Activated CD4-positive, alpha-beta T cell treated with anti-CD3 and anti-CD28 coated beads, Interleukin-2, amount 50 U/mL, for 16 hours (primary cell): ENCODE measurements at regions not wholly inside any gene's neighbourhood (a gene's known extent, or its start where the extent isn't known, plus 50 kb on each side); places are given as distances from the start of the nearest gene placed in this dataset.
A peak's percentile ranks its signal among the peaks of the same experiment; 100 is the strongest.
"Not testable (repeated sequence)": the region's sequence is repeated elsewhere in the genome, so short reads cannot be mapped to it uniquely, and the experiment has no call there.

Experiments
- DNase-seq: peaks from one replicate; pipeline ENCODE4 v3.0.0-alpha.2; 2020

DNA sequence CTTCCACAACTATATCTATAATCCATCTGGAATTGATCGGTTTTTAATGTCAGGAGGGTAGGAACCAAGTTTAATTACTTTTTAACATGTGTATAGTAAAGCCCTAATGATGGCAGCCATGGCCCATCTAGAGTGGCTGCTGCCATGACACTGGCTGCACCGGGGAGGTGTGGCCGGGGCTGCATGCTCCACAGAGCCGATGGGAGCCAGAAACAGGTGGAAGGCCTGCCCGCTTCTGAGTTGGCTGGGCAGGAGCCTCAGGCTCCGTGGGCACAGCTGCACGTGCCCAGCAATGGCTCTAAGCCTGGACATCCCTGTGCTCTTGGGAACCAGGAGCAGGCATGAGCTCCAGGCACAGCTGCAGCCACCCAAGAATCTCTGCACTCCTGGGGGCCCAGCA, 73.0 kb downstream of the GBP6 start:
- no peak for DNase-seq

GRCh38 chr1:89438301-89438700, 74.4 kb downstream of the GBP6 start:
- DNase-seq = not testable (repeated sequence)

- DNase-seq = no peak
Observed at GRCh38 chr1:89440911-89441310, 77.1 kb downstream of the GBP6 start.

- DNase-seq = no peak
Observed at GRCh38 chr1:89444791-89445190, 79.8 kb upstream of the LRRC8B start.

GRCh38 chr1:89451011-89451410, 73.6 kb upstream of the LRRC8B start:
- peak; percentile 85 for DNase-seq

- no peak for DNase-seq
Observed at GRCh38 chr1:89453123-89453972, 71.3 kb upstream of the LRRC8B start.

DNA sequence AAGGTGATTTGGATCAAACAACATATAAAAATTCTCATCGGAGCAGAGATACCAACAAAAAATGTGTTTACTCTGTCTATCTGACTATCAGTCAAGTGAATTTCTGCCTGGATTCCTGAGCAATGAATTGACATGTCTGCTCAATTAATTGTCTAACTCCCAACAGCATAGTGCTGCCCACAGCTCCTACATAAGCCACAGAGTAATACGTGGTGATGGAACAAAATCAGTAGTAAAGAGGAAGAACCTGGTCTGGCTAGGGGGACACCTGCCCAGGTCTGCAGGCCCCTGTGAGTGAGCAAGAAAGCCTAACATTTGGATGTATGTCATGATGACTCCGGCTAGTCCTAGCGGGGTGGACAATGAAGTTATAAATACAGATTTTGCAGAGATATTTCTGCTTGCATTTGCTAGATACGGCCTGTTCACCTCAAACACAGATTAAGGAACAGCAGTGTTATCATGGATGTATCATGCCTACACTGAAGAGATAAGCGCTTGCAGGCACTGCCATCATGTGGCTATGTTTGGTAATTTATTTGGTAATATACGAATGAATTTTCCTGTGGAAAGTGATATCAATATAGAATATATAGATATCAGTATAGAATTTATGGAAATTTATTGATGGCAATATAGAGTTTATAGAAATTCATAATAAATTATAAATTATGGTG, 69.6 kb upstream of the LRRC8B start:
- peak; percentile 72 for DNase-seq

GRCh38 chr1:89457046-89457445, 67.6 kb upstream of the LRRC8B start:
- no peak for DNase-seq

GRCh38 chr1:89459081-89459480, 65.5 kb upstream of the LRRC8B start:
- DNase-seq = no peak

- DNase-seq = no peak
Observed at GRCh38 chr1:89460325-89460724, 64.3 kb upstream of the LRRC8B start.

- DNase-seq = no peak
Observed at GRCh38 chr1:89462250-89462649, 62.4 kb upstream of the LRRC8B start.

DNA sequence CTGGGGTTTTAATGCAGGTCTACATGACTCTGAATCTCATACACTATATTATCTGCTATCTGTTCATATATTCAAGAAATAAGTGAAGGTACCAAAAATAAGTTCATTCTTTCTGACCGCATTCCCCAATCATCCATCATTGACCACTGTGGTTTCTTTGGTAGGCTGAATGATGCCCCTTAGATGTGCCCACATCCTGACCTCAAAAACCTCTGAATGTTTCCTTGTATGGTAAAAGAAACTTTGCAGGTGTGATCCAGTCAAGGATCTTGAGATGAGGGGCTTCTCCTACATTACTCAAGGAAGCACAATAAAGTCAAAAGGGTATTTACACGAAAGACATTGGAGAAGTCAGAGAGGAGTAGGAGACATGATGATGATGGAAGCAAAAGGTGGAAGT, 60.6 kb upstream of the LRRC8B start:
- peak; percentile 67 for DNase-seq

DNA sequence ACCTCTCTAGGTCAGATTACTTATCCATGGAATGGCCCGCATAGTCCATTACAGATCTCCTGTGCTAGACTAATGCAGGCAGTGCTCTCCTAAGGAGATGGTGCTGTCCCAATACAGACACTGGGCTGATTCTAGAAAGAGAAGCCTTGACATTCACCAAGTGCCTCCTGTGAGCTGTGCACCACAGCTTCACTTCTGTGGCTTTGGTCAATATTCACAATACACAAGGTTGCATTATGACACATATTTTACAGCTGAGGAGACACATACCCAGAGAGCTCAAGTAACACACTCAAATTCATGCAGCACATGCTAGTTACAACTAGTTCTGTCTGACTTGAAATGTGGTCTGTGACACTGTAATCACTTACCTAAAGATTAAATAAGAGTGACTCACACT, 59.4 kb upstream of the LRRC8B start:
- DNase-seq = peak; percentile 80

DNA sequence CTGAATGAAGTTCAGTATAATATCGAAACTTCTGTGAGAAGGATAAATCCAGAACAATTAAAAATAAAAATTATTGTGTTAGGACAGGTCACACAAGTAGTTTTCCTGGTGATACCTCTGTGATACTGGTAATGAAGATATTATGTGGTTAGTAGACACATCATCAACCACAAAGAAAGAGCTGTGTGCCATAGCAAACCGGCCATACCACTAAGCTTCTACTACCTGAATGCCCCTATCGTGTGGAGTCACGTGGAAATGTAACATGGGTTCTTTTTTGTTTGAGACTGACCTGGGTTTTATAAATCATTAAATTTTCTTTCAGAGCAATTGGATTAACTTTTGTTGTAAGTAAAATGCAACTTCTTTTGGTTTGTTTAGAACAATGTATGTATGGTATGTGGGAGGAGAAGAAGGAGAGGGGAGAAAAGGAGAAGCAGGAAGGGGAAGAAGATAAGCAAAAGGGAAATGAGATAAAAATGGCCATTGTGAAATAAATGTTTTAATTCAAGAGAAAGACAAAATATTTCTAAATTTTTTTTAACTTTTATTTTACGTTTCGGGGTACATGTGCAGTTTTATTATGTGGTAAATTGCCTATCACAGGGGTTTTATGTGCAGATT, 58.2 kb upstream of the LRRC8B start:
- no peak for DNase-seq

DNA sequence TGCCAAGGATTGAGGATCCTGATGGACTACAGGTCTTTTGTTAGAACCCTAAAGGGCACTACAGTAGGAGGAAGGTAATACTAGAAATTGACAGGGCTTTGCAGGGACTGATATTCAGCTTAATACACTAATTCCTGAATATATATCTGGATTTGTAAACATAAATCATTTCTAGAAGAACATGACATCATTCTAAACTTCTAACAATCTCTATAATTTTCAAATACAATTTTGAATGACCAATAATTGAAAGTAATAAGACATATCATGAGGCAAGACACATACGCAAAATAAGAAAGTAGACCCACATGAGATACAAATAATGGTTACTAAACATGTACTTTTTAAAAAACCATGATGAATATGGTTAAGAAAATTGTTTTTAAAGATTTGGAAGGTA, 52.4 kb upstream of the LRRC8B start:
- DNase-seq = no peak

- DNase-seq = no peak
Observed at GRCh38 chr1:89472886-89473417, 51.7 kb upstream of the LRRC8B start.
